ENCODE measurements at regions not wholly inside any gene's neighbourhood (a gene's known extent, or its start where the extent isn't known, plus 50 kb on each side); places are given as distances from the start of the nearest gene placed in this dataset.

DNA sequence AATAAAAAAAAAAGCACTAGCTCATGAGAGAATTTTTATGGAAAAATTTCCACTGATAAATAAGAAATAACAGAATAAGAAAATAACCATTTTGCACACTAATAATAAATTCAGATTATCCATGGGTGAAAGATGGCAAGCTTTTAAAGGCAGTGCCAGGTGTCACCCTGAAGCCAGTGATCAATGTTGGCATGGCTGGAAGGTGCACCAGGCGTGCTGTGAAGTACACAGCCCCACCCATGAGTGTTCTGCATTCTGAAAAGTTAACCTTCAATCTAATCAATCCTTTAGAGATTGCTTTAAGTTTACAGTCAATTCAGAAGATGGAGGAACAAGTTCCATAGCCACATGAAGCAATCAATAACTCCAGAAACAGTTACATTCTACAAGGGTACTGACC lies 284.4 kb downstream of the C6orf118 start:
- no peaks in the 10 kb centered on the region for H3K27me3 ChIP-seq (ENCODE audit: control insufficient read depth in 5 of 5, insufficient read depth in 4 of 5, low read length in 5 of 5)
- H3K9me3 ChIP-seq (ENCODE audit: control insufficient read depth in 5 of 5, low read length in 5 of 5): no peaks in the 10 kb centered on the region
- H3K9ac ChIP-seq (ENCODE audit: low read length in 5 of 5): no peak overlapping the region
- no peak overlapping the region for H3K27ac ChIP-seq (ENCODE audit: low read depth, low read length)
- no peaks in the 10 kb centered on the region for H3K4me1 ChIP-seq (ENCODE audit: control insufficient read depth in 5 of 5, insufficient read depth in 5 of 5, low read length in 5 of 5)
- H3K36me3 ChIP-seq (ENCODE audit: control insufficient read depth in 5 of 5, insufficient read depth in 5 of 5, low read length in 5 of 5): no peaks in the 10 kb centered on the region
- H3K4me3 ChIP-seq (ENCODE audit: low read depth in 1 of 5, low read length in 5 of 5): no peak overlapping the region

DNA sequence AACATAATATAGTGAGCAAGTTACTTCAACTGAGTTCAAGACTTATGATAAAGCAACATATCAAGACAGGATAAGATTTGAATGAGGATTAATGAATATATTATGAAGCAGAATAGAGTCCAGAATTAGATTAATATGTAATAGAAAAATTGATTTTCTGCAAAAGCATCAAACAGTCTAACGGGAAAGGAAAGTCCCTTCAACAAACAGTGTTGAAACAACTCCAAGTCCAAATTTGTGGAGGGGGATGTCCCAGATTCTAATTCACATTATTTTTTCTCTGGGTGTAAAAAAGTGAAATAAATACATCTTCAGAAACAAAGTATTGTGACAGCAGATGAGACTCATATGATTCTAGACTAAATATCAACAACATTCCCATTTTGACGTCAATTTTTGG lies 289.7 kb downstream of the C6orf118 start:
- H3K9me3 ChIP-seq (ENCODE audit: control insufficient read depth in 5 of 5, low read length in 5 of 5): no peaks in the 10 kb centered on the region
- H3K9ac ChIP-seq (ENCODE audit: low read length in 5 of 5): no peak overlapping the region
- H3K4me3 ChIP-seq (ENCODE audit: low read depth in 1 of 5, low read length in 5 of 5): no peak overlapping the region
- no peaks in the 10 kb centered on the region for H3K36me3 ChIP-seq (ENCODE audit: control insufficient read depth in 5 of 5, insufficient read depth in 5 of 5, low read length in 5 of 5)
- no peaks in the 10 kb centered on the region for H3K4me1 ChIP-seq (ENCODE audit: control insufficient read depth in 5 of 5, insufficient read depth in 5 of 5, low read length in 5 of 5)
- no peaks in the 10 kb centered on the region for H3K27me3 ChIP-seq (ENCODE audit: control insufficient read depth in 5 of 5, insufficient read depth in 4 of 5, low read length in 5 of 5)
- H3K27ac ChIP-seq (ENCODE audit: low read depth, low read length): no peak overlapping the region

DNA sequence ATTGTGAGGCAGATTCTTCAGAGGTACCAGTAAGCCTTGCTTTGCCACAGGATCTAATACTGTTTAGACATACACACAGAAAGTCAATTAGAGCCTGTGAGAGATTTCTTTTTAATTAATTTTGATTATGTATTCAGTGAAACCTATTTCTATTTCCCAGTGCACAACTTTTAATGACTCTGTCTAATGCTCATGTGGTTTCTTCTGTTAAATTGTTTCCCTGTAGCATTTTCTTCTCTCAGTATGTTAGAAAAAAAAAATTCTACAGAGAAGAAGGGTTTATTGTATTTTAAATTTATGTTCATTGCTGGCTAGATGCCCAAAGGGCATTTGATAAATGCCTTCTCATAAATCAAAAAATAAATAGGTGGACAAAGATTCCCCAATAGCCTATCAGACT lies 293.7 kb downstream of the C6orf118 start:
- Histone ChIP-seq H3K9me3 (ENCODE audit: control insufficient read depth in 5 of 5, low read length in 5 of 5) (peaks cover 0 to 4% (median 0%) of the 10 kb centered on the region in 5 donors), H3K4me1 (ENCODE audit: control insufficient read depth in 5 of 5, insufficient read depth in 5 of 5, low read length in 5 of 5) (no peaks in the 10 kb centered on the region), H3K36me3 (ENCODE audit: control insufficient read depth in 5 of 5, insufficient read depth in 5 of 5, low read length in 5 of 5) (no peaks in the 10 kb centered on the region), H3K27ac (ENCODE audit: low read depth, low read length) (no peak overlapping the region), H3K9ac (ENCODE audit: low read length in 5 of 5) (no peak overlapping the region), H3K4me3 (ENCODE audit: low read depth in 1 of 5, low read length in 5 of 5) (no peak overlapping the region), H3K27me3 (ENCODE audit: control insufficient read depth in 5 of 5, insufficient read depth in 4 of 5, low read length in 5 of 5) (no peaks in the 10 kb centered on the region)

DNA sequence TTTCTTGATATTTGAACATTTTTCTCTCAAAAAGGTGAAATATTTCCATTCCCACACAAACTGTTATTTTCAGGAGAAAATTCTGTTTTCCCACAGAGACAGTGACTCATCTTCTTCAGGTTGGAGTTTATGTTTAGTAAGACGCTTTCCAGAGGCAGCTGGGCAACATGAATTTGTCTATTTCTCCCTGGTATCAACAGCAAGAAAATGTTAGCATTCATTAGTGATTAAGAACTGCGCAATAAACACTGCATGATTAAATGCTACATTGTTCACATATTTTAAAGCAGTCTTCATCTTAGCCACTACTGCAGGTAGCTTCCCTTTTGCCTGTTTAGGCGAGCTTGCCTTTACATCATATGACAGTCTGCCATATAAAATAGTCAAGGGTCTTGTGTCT lies 295.7 kb downstream of the C6orf118 start:
- Histone ChIP-seq H3K36me3 (ENCODE audit: control insufficient read depth in 5 of 5, insufficient read depth in 5 of 5, low read length in 5 of 5) (no peaks in the 10 kb centered on the region), H3K9ac (ENCODE audit: low read length in 5 of 5) (no peak overlapping the region), H3K4me1 (ENCODE audit: control insufficient read depth in 5 of 5, insufficient read depth in 5 of 5, low read length in 5 of 5) (no peaks in the 10 kb centered on the region), H3K27ac (ENCODE audit: low read depth, low read length) (no peak overlapping the region), H3K4me3 (ENCODE audit: low read depth in 1 of 5, low read length in 5 of 5) (no peak overlapping the region), H3K9me3 (ENCODE audit: control insufficient read depth in 5 of 5, low read length in 5 of 5) (peaks cover 0 to 4% (median 0%) of the 10 kb centered on the region in 5 donors), H3K27me3 (ENCODE audit: control insufficient read depth in 5 of 5, insufficient read depth in 4 of 5, low read length in 5 of 5) (no peaks in the 10 kb centered on the region)

DNA sequence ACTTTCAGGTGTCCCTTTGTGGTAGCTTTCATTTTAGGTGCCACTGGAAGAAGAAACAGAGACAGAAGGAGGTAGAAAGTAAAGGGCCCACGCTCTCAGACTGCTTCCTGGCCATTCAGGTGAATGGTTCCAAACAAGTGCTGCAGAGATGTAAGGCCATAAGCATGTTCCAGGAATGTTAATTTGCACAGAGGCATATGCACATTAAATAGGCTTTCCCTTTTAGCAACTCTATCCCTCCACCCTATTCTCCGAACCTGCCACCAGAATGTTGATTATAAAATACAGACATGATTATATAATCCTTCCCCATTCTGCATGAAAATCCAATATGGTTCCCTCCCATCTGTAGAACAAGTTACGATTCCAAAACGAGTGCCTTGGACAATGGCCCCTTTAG lies 297.2 kb downstream of the C6orf118 start:
- no peaks in the 10 kb centered on the region for H3K4me1 ChIP-seq (ENCODE audit: control insufficient read depth in 5 of 5, insufficient read depth in 5 of 5, low read length in 5 of 5)
- no peak overlapping the region for H3K9ac ChIP-seq (ENCODE audit: low read length in 5 of 5)
- H3K27ac ChIP-seq (ENCODE audit: low read depth, low read length): no peak overlapping the region

DNA sequence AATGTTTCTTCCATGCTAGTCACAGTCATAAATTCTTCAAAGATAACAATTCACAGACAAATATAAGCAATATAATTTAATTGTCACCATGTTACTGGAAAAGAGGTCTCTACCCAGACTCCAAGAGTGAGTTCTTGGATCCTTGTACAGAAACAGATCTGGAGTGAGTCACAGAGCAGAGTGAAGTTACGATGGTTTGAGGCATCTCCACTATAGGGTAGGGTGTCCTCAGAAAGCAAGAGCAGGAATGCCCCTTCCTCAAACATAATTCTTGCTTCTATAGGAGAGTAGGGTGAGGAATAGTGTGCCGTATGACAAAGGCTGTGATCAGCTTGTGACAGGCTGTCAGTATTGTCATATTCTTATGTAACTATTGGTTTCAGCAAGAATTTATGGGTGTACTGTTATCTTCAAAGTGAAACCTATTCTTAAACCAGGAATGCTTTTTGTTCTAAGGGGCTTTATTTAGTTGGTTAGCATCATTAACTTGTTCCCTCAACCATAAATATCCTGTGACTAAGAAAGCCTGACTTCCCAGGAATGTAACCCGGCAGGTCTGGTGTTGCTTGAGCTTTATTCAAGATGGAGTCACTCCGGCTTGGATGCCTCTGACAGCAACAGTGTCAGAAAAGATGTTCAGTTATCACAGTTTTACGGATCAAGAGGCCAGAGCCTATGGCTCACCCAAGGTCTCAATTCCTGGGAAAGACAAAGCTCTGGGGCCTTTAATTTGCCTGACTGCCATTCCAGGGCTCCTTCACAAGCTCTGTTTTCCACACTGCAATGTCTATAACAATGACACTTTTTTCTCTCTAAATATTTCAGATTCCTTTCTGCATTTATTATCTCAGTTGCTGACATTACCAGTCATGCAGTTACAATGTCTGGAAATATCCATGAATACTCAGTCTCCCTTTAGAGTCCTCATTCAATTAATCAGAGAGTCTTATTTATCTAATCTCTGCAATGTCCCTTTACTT lies 298.6 kb downstream of the C6orf118 start:
- Histone ChIP-seq H3K36me3 (ENCODE audit: control insufficient read depth in 5 of 5, insufficient read depth in 5 of 5, low read length in 5 of 5) (no peaks in the 10 kb centered on the region), H3K9me3 (ENCODE audit: control insufficient read depth in 5 of 5, low read length in 5 of 5) (peaks cover 0 to 4% (median 3%) of the 10 kb centered on the region in 5 donors), H3K27ac (ENCODE audit: low read depth, low read length) (no peak overlapping the region), H3K9ac (ENCODE audit: low read length in 5 of 5) (no peak overlapping the region), H3K27me3 (ENCODE audit: control insufficient read depth in 5 of 5, insufficient read depth in 4 of 5, low read length in 5 of 5) (no peaks in the 10 kb centered on the region), H3K4me3 (ENCODE audit: low read depth in 1 of 5, low read length in 5 of 5) (no peak overlapping the region), H3K4me1 (ENCODE audit: control insufficient read depth in 5 of 5, insufficient read depth in 5 of 5, low read length in 5 of 5) (no peaks in the 10 kb centered on the region)

More for the DNA sequence above, 297.2 kb downstream of the C6orf118 start:
- Histone ChIP-seq H3K27me3 (ENCODE audit: control insufficient read depth in 5 of 5, insufficient read depth in 4 of 5, low read length in 5 of 5) (no peaks in the 10 kb centered on the region), H3K4me3 (ENCODE audit: low read depth in 1 of 5, low read length in 5 of 5) (no peak overlapping the region), H3K9me3 (ENCODE audit: control insufficient read depth in 5 of 5, low read length in 5 of 5) (peaks cover 0 to 4% (median 0%) of the 10 kb centered on the region in 5 donors), H3K36me3 (ENCODE audit: control insufficient read depth in 5 of 5, insufficient read depth in 5 of 5, low read length in 5 of 5) (no peaks in the 10 kb centered on the region)

DNA sequence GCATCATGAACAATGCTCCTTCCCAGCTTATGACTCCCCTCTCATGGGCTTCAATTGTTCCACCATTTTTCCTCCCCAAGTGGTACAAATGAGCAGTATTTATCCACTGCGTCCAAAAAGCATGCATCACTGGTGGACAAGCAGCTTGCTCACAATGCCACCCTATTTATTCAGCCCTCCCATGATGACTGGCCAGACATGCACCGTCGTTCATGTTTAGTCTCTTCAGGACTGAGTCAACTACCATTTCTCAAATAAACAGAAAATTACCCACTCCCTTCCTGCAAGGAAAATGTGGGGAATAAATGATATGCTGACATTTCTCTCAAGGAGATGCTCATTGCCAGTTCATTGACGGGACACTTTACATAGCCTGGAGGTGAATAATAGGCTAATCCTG lies 300.4 kb downstream of the C6orf118 start:
- Histone ChIP-seq H3K27me3 (ENCODE audit: control insufficient read depth in 5 of 5, insufficient read depth in 4 of 5, low read length in 5 of 5) (no peaks in the 10 kb centered on the region), H3K9me3 (ENCODE audit: control insufficient read depth in 5 of 5, low read length in 5 of 5) (peaks cover 2 to 4% (median 3%) of the 10 kb centered on the region in 5 donors), H3K4me1 (ENCODE audit: control insufficient read depth in 5 of 5, insufficient read depth in 5 of 5, low read length in 5 of 5) (no peaks in the 10 kb centered on the region)

DNA sequence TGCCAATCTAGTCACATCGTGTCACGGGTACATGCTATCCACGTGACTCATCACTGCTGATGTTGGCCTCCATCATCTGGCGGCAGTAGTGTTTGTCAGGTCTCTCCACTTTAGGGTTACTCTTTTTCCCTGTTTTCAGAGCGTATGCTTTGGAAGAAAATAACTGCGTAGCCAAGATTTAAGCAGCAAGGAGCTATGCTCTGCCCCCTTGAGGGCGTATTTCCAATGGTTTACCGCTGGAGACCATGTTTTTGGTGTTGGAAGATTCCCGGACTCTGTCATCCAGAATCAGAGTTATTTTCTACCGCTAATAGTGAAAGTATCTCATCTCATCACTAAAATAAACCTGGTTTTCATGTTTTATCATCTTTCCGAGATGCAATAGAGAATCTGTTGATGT lies 306.5 kb downstream of the C6orf118 start:
- peaks cover 0 to 14% (median 3%) of the 10 kb centered on the region in 5 donors for H3K9me3 ChIP-seq (ENCODE audit: control insufficient read depth in 5 of 5, low read length in 5 of 5)
- H3K27me3 ChIP-seq (ENCODE audit: control insufficient read depth in 5 of 5, insufficient read depth in 4 of 5, low read length in 5 of 5): no peaks in the 10 kb centered on the region
- no peaks in the 10 kb centered on the region for H3K4me1 ChIP-seq (ENCODE audit: control insufficient read depth in 5 of 5, insufficient read depth in 5 of 5, low read length in 5 of 5)
- H3K4me3 ChIP-seq (ENCODE audit: low read depth in 1 of 5, low read length in 5 of 5): no peak overlapping the region
- no peak overlapping the region for H3K27ac ChIP-seq (ENCODE audit: low read depth, low read length)
- H3K9ac ChIP-seq (ENCODE audit: low read length in 5 of 5): no peak overlapping the region
- no peaks in the 10 kb centered on the region for H3K36me3 ChIP-seq (ENCODE audit: control insufficient read depth in 5 of 5, insufficient read depth in 5 of 5, low read length in 5 of 5)

More for the DNA sequence above, 300.4 kb downstream of the C6orf118 start:
- Histone ChIP-seq H3K27ac (ENCODE audit: low read depth, low read length) (no peak overlapping the region), H3K9ac (ENCODE audit: low read length in 5 of 5) (no peak overlapping the region), H3K36me3 (ENCODE audit: control insufficient read depth in 5 of 5, insufficient read depth in 5 of 5, low read length in 5 of 5) (no peaks in the 10 kb centered on the region), H3K4me3 (ENCODE audit: low read depth in 1 of 5, low read length in 5 of 5) (no peak overlapping the region)

DNA sequence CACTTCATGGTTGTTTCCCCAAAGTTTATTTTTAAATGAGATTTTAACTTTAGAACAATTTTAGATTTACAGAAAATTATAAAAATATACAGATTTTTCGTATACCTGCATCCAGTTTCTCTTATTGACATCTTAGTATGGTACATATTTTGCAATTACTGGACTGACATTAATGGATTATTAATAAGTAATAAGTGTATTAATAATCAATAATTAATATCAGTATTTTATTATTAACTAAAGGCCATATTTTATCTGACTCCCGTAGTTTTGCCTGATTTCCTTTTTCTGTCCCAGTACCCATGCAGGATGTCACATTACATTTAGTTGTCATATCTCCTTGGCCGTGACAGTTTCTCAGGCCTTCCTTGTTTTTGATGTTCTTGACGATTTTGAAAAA lies 307.0 kb downstream of the C6orf118 start:
- H3K9ac ChIP-seq (ENCODE audit: low read length in 5 of 5): no peak overlapping the region
- H3K36me3 ChIP-seq (ENCODE audit: control insufficient read depth in 5 of 5, insufficient read depth in 5 of 5, low read length in 5 of 5): no peaks in the 10 kb centered on the region
- no peak overlapping the region for H3K27ac ChIP-seq (ENCODE audit: low read depth, low read length)
- peaks cover 0 to 14% (median 3%) of the 10 kb centered on the region in 5 donors for H3K9me3 ChIP-seq (ENCODE audit: control insufficient read depth in 5 of 5, low read length in 5 of 5)
- no peaks in the 10 kb centered on the region for H3K4me1 ChIP-seq (ENCODE audit: control insufficient read depth in 5 of 5, insufficient read depth in 5 of 5, low read length in 5 of 5)
- no peak overlapping the region for H3K4me3 ChIP-seq (ENCODE audit: low read depth in 1 of 5, low read length in 5 of 5)
- no peaks in the 10 kb centered on the region for H3K27me3 ChIP-seq (ENCODE audit: control insufficient read depth in 5 of 5, insufficient read depth in 4 of 5, low read length in 5 of 5)

DNA sequence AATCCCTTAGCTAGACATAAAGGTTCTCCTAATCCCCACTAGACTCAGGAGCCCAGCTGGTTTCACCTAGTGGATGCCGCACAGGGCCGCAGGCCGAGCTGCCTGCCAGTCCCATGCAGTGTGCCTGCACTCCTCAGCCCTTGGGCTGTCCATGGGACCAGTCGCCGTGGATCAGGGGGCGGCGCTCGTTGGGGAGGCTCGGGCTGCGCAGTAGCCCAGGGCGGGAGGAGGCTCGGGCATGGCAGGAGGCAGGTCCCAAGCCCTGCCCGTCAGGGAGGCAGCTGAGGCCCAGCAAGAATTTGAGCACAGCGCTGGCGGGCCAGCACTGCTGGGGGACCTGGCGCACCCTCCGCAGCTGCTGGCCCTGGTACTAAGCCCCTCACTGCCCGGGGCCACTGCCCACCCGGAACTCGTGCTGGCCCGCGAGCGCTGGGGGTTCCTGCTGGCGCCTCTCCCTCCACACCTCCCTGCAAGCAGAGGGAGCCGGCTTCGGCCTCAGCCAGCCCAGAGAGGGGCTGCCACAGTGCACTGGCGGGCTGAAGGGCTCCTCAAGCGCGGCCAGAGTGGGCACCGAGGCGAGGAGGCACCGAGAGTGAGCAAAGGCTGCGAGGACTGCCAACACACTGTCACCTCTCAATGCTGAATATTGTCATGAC lies 307.8 kb downstream of the C6orf118 start:
- H3K9me3 ChIP-seq (ENCODE audit: control insufficient read depth in 5 of 5, low read length in 5 of 5): peaks cover 0 to 12% (median 3%) of the 10 kb centered on the region in 5 donors
- H3K36me3 ChIP-seq (ENCODE audit: control insufficient read depth in 5 of 5, insufficient read depth in 5 of 5, low read length in 5 of 5): no peaks in the 10 kb centered on the region
- no peak overlapping the region for H3K4me3 ChIP-seq (ENCODE audit: low read depth in 1 of 5, low read length in 5 of 5)
- H3K27me3 ChIP-seq (ENCODE audit: control insufficient read depth in 5 of 5, insufficient read depth in 4 of 5, low read length in 5 of 5): no peaks in the 10 kb centered on the region
- H3K9ac ChIP-seq (ENCODE audit: low read length in 5 of 5): no peak overlapping the region
- H3K4me1 ChIP-seq (ENCODE audit: control insufficient read depth in 5 of 5, insufficient read depth in 5 of 5, low read length in 5 of 5): no peaks in the 10 kb centered on the region
- H3K27ac ChIP-seq (ENCODE audit: low read depth, low read length): no peak overlapping the region

Data from subcutaneous abdominal adipose tissue (tissue), 5 donors.